ENCODE measurements at regions not wholly inside any gene's neighbourhood (a gene's known extent, or its start where the extent isn't known, plus 50 kb on each side); places are given as distances from the start of the nearest gene placed in this dataset.

DNA sequence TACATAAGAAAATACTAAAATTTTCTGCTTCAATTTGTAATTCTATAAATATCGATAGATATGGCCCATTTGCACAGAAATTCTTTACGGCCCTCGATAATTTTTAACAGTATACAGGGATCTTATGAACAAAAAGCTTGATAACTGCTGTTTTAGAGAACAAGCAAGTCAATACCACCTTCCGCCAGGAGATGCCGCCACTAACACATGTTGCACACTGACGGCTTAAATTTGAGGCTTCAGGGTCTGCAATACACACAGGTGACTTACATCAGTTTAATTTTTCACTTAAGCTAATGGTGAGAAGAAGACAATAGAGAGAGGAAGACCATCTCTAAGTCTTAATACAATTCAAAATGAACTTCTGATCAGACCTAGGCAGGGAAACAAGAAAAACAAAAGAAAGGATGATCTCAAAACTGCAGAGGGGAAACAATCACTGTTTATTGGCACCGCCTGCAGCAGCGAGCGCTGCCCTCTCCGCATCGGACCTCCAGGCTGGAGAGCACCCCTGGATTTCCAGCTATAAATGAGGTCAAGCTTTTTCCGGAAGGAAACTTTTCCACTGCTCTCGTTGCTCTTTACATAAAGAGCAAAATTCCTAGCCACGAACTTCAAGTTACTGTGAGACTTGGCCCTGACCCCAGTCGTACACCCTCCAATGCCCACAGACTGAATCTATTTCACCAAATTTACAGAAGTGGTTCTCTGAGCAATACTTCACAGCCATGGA is 53.9 kb downstream of the OTOR start:
- CTCF ChIA-PET: interaction anchor here (0.9 to 5.1 kb wide), 9 partner anchors 9 to 632 kb away, joined by 3 to 61 read pairs (median 5); no protein-coding TSS in a partner anchor
- no peaks in the 10 kb centered on the region for H3K4me1 Mint-ChIP-seq
- no peak overlapping the region for H3K4me3 Mint-ChIP-seq
- H3K27me3 Mint-ChIP-seq: peaks cover 18% of the 10 kb centered on the region
- H3K9me3 Mint-ChIP-seq: no peaks in the 10 kb centered on the region
- H3K27ac Mint-ChIP-seq: no peak overlapping the region
- H3K36me3 Mint-ChIP-seq: no peaks in the 10 kb centered on the region
- peak; percentile 71 for DNase-seq

DNA sequence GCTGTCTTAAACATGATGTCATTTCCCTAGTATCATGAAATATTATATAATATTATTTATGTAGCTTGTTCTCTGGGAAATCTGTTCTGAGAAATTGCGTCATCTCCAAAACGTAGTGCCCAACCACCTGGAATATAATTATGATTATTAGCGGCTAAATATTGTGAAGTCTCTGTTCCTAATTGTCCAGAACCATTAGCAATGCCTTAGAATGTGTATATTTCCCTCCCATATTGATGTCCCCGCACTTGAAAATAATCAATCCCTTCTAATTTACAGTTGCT is 54.4 kb downstream of the OTOR start:
- DNase-seq: no peak
- peaks cover 23% of the 10 kb centered on the region for H3K27me3 Mint-ChIP-seq
- H3K4me3 Mint-ChIP-seq: no peak overlapping the region
- H3K36me3 Mint-ChIP-seq: no peaks in the 10 kb centered on the region
- H3K4me1 Mint-ChIP-seq: no peaks in the 10 kb centered on the region
- no peaks in the 10 kb centered on the region for H3K9me3 Mint-ChIP-seq
- CTCF ChIA-PET: interaction anchor here (0.9 to 5.1 kb wide), 8 partner anchors 9 to 632 kb away, joined by 3 to 61 read pairs (median 6); no protein-coding TSS in a partner anchor
- no peak overlapping the region for H3K27ac Mint-ChIP-seq

- no peak overlapping the region for H3K4me3 Mint-ChIP-seq
- H3K36me3 Mint-ChIP-seq: no peaks in the 10 kb centered on the region
- no peak overlapping the region for H3K27ac Mint-ChIP-seq
- H3K9me3 Mint-ChIP-seq: no peaks in the 10 kb centered on the region
- DNase-seq: peak; percentile 60
- peaks cover 27% of the 10 kb centered on the region for H3K27me3 Mint-ChIP-seq
- no peaks in the 10 kb centered on the region for H3K4me1 Mint-ChIP-seq
- CTCF ChIA-PET: interaction anchor here (0.6 to 5.1 kb wide), 9 partner anchors 9 to 631 kb away, joined by 3 to 61 read pairs (median 6); no protein-coding TSS in a partner anchor
Measured at GRCh38 chr20:16803965-16804792, 56.0 kb downstream of the OTOR start.

DNA sequence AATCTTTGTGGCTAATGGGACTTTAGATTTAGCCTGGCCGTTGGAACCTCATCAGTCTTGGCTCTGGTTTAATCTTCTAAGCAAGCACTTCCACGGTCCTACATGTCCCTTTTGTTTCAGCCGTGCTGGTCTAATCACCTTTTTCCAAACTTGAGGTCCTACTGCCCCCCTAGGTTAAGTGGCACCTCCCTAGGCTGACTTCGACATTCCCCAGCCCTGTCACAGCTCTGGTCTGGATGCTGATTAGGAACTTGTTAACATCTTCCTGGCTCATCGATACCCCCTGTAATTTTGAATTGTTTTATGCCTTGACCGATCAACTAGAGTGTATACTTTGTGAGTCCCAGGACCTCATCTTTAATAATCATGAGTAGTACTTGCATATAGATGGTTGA is 56.6 kb downstream of the OTOR start:
- Mint-ChIP-seq H3K27ac (no peak overlapping the region), H3K4me3 (no peak overlapping the region), H3K9me3 (no peaks in the 10 kb centered on the region), H3K27me3 (peaks cover 27% of the 10 kb centered on the region), H3K36me3 (no peaks in the 10 kb centered on the region), H3K4me1 (no peaks in the 10 kb centered on the region)
- CTCF ChIA-PET: interaction anchor here (0.6 to 3.3 kb wide), 3 partner anchors 16 to 627 kb away, joined by 3 to 34 read pairs (median 19); no protein-coding TSS in a partner anchor
- DNase-seq: no peak

GRCh38 chr20:16806061-16806460 is 57.9 kb downstream of the OTOR start:
- CTCF ChIA-PET: interaction anchor here (3.3 kb wide), 1 partner anchor 15 kb away, joined by 19 read pairs; no protein-coding TSS in a partner anchor
- H3K4me3 Mint-ChIP-seq: no peak overlapping the region
- DNase-seq: no peak
- H3K27ac Mint-ChIP-seq: no peak overlapping the region
- no peaks in the 10 kb centered on the region for H3K4me1 Mint-ChIP-seq
- peaks cover 27% of the 10 kb centered on the region for H3K27me3 Mint-ChIP-seq
- no peaks in the 10 kb centered on the region for H3K9me3 Mint-ChIP-seq
- H3K36me3 Mint-ChIP-seq: no peaks in the 10 kb centered on the region

- no peak overlapping the region for H3K4me3 Mint-ChIP-seq
- H3K36me3 Mint-ChIP-seq: no peaks in the 10 kb centered on the region
- CTCF ChIA-PET: interaction anchor here (3.3 kb wide), 1 partner anchor 14 kb away, joined by 19 read pairs; no protein-coding TSS in a partner anchor
- no peak for DNase-seq
- no peak overlapping the region for H3K27ac Mint-ChIP-seq
- no peaks in the 10 kb centered on the region for H3K4me1 Mint-ChIP-seq
- H3K27me3 Mint-ChIP-seq: peaks cover 27% of the 10 kb centered on the region
- H3K9me3 Mint-ChIP-seq: no peaks in the 10 kb centered on the region
Measured at GRCh38 chr20:16806886-16807285, 58.7 kb downstream of the OTOR start.

GRCh38 chr20:16808796-16809195 is 60.6 kb downstream of the OTOR start:
- no peak for DNase-seq
- Mint-ChIP-seq H3K27ac (no peak overlapping the region), H3K4me3 (no peak overlapping the region), H3K4me1 (no peaks in the 10 kb centered on the region), H3K36me3 (no peaks in the 10 kb centered on the region), H3K9me3 (no peaks in the 10 kb centered on the region), H3K27me3 (peaks cover 17% of the 10 kb centered on the region)
- CTCF ChIA-PET: interaction anchor here (4.1 kb wide), 1 partner anchor 12 kb away, joined by 16 read pairs; no protein-coding TSS in a partner anchor

- H3K4me3 Mint-ChIP-seq: no peak overlapping the region
- H3K36me3 Mint-ChIP-seq: no peaks in the 10 kb centered on the region
- H3K4me1 Mint-ChIP-seq: no peaks in the 10 kb centered on the region
- no peak for DNase-seq
- CTCF ChIA-PET: interaction anchor here (2.8 to 4.1 kb wide), 2 partner anchors 8 to 11 kb away, joined by 8 to 16 read pairs; no protein-coding TSS in a partner anchor
- H3K9me3 Mint-ChIP-seq: no peaks in the 10 kb centered on the region
- H3K27me3 Mint-ChIP-seq: peaks cover 13% of the 10 kb centered on the region
- H3K27ac Mint-ChIP-seq: no peak overlapping the region
Measured at GRCh38 chr20:16810216-16810615, 62.1 kb downstream of the OTOR start.

DNA sequence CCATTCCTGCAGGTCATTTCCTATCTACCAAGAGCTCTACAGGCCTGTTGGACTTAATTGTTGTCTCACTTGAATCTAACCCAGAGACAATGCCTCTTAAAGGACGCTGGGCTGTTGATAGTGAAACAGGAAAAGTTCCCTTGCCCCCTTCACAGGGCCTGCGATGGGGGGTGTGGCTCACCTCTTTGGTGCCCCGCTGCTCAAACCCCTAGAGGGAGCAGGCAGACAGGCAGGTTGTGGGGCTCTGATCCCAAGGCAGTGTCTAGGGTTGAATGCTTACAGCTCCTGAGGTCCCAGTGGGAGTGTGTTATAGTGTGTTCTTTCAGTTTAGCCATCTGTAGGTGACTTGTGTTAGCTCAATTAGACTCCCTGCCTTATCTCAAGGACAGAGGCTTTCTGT is 68.0 kb downstream of the OTOR start:
- no peaks in the 10 kb centered on the region for H3K4me1 Mint-ChIP-seq
- H3K36me3 Mint-ChIP-seq: no peaks in the 10 kb centered on the region
- H3K9me3 Mint-ChIP-seq: no peaks in the 10 kb centered on the region
- no peak overlapping the region for H3K27ac Mint-ChIP-seq
- no peak overlapping the region for H3K4me3 Mint-ChIP-seq
- DNase-seq: no peak
- H3K27me3 Mint-ChIP-seq: peaks cover 6% of the 10 kb centered on the region
- CTCF ChIA-PET: interaction anchor here (1.2 kb wide), 1 partner anchor 14 kb away, joined by 3 read pairs; no protein-coding TSS in a partner anchor

DNA sequence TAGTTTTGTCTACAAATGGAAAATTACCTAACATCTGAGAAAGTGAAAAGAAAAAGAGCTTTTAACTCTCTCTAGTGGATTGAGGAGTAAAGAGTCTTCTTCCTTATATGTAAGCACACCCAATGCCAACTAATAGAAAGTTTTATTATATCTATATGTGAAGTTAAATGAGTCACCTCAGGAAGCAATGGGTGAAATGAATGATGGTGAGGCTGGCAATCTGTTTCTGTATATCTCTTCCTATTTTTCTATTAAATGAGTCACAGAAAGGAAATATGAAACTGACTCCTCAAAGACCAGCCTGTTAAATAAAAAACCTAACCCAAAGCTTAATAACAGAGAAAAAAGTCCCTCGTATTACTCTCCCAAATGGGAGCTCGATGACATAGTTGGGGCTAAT is 71.3 kb downstream of the OTOR start:
- H3K36me3 Mint-ChIP-seq: no peaks in the 10 kb centered on the region

GRCh38 chr20:16821211-16822089 is 73.3 kb downstream of the OTOR start:
- DNase-seq: peak; percentile 38
- CTCF ChIA-PET: interaction anchor here (0.5 to 5.0 kb wide), 16 partner anchors 8 to 653 kb away, joined by 3 to 61 read pairs (median 3); no protein-coding TSS in a partner anchor
- Mint-ChIP-seq H3K4me3 (no peak overlapping the region), H3K36me3 (no peaks in the 10 kb centered on the region), H3K27ac (peak overlapping the region; percentile 28), H3K27me3 (peaks cover 9% of the 10 kb centered on the region), H3K4me1 (no peaks in the 10 kb centered on the region), H3K9me3 (no peaks in the 10 kb centered on the region)

More for the DNA sequence above, 71.3 kb downstream of the OTOR start:
- H3K27me3 Mint-ChIP-seq: peaks cover 6% of the 10 kb centered on the region
- H3K4me1 Mint-ChIP-seq: no peaks in the 10 kb centered on the region
- no peak overlapping the region for H3K4me3 Mint-ChIP-seq
- H3K27ac Mint-ChIP-seq: no peak overlapping the region
- no peaks in the 10 kb centered on the region for H3K9me3 Mint-ChIP-seq
- CTCF ChIA-PET: interaction anchor here (1.0 to 5.0 kb wide), 3 partner anchors 13 to 21 kb away, joined by 3 to 61 read pairs (median 19); no protein-coding TSS in a partner anchor
- DNase-seq: no peak

GRCh38 chr20:16824664-16825063 is 76.5 kb downstream of the OTOR start:
- Mint-ChIP-seq H3K4me3 (no peak overlapping the region), H3K36me3 (no peaks in the 10 kb centered on the region), H3K27ac (no peak overlapping the region), H3K9me3 (no peaks in the 10 kb centered on the region), H3K4me1 (no peaks in the 10 kb centered on the region), H3K27me3 (peaks cover 12% of the 10 kb centered on the region)
- DNase-seq: no peak
- CTCF ChIA-PET: no interaction called here

DNA sequence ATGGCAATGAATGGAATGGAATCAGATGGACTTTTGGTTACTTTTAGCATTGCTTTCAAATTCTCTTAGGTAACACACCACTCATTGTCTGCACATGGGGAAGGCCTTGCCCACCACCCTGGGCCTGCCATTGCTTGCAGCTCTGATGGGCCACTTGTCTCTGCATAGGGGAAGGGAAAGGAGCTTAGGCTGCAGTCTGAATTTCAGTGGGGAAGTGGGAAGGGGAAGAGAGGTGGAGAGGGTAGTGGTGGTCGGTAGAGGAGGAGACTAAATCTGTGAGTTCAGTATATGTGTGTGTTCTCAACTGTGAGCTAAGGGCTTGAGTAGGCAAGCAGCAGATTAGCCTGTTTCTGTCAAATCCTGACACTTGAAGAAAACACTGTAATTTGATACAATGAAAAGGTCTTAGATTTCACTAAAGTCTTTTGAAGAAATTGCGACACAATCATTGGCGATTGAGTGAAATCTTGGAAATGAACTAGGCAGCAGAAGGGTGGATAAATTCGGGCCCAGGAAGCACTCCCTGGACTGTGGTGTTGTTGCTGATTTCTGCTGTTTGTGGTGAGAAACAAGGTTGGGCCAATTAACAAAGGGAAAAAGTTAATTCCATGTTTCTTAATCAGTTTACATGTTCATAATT is 80.6 kb downstream of the OTOR start:
- Mint-ChIP-seq H3K4me3 (no peak overlapping the region), H3K27ac (no peak overlapping the region), H3K27me3 (peaks cover 16% of the 10 kb centered on the region), H3K36me3 (no peaks in the 10 kb centered on the region), H3K9me3 (no peaks in the 10 kb centered on the region), H3K4me1 (no peaks in the 10 kb centered on the region)
- no peak for DNase-seq
- CTCF ChIA-PET: no interaction called here
